ENCODE measurements at regions not wholly inside any gene's neighbourhood (a gene's known extent, or its start where the extent isn't known, plus 50 kb on each side); places are given as distances from the start of the nearest gene placed in this dataset.
A peak's percentile ranks its signal among the peaks of the same experiment; 100 is the strongest.

DNA sequence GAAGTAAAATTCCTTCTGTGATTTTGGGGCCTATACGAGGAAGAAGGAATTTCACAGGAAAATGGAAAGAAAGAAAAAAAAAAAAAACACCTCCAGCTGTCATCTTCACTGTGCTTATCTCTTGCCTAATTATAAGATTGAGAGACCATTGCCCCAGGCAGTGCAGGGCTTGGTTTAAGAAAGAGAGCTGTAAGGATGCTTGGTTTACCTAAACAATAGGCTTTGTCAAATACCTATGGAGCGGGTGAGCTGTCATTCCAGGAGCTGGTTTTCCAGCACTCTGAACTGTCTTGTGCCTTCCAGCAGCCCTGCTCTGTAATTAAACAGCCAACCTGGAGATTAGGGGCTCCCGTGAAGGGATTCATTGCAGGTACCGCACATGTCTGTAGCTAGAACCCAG, 137.8 kb downstream of the EDN3 start:
- Mint-ChIP-seq H3K9me3 (no peaks in the 10 kb centered on the region), H3K4me3 (no peak overlapping the region), H3K27ac (no peak overlapping the region), H3K27me3 (ENCODE audit: low read depth, poor library complexity) (peaks cover 17% of the 10 kb centered on the region), H3K4me1 (peaks cover 19% of the 10 kb centered on the region), H3K36me3 (ENCODE audit: low read depth) (no peaks in the 10 kb centered on the region)
- DNase-seq = no peak
- TF ChIP-seq, protein P1, sequence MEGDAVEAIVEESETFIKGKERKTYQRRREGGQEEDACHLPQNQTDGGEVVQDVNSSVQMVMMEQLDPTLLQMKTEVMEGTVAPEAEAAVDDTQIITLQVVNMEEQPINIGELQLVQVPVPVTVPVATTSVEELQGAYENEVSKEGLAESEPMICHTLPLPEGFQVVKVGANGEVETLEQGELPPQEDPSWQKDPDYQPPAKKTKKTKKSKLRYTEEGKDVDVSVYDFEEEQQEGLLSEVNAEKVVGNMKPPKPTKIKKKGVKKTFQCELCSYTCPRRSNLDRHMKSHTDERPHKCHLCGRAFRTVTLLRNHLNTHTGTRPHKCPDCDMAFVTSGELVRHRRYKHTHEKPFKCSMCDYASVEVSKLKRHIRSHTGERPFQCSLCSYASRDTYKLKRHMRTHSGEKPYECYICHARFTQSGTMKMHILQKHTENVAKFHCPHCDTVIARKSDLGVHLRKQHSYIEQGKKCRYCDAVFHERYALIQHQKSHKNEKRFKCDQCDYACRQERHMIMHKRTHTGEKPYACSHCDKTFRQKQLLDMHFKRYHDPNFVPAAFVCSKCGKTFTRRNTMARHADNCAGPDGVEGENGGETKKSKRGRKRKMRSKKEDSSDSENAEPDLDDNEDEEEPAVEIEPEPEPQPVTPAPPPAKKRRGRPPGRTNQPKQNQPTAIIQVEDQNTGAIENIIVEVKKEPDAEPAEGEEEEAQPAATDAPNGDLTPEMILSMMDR (IDR thresholded peaks at IDR 0.05) = no peak

DNA sequence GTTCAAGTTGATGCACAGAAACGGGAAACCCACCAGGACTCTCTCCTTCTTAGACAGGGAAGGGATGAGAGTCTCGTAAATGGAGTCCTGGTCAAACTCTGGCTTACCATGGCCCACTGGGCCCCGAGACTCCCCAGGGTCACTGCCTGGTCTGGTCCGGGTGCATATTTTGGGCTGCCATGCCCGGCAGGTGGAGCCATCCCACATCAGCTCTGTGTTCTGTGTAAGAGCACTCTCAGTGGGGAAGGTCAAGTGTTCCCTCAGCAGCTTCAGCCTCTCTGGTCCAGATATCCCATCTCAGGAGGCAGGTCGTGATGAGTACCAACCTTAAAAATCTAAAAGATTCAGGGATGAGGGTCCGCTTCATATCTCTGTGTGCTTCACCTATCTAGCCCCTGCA, 138.8 kb downstream of the EDN3 start:
- H3K36me3 Mint-ChIP-seq (ENCODE audit: low read depth) = no peaks in the 10 kb centered on the region
- H3K9me3 Mint-ChIP-seq = no peaks in the 10 kb centered on the region
- H3K4me3 Mint-ChIP-seq = no peak overlapping the region
- DNase-seq = no peak
- no peak overlapping the region for H3K27ac Mint-ChIP-seq
- peaks cover 19% of the 10 kb centered on the region for H3K4me1 Mint-ChIP-seq
- peaks cover 24% of the 10 kb centered on the region for H3K27me3 Mint-ChIP-seq (ENCODE audit: low read depth, poor library complexity)
- TF ChIP-seq, protein P1 (IDR thresholded peaks at IDR 0.05) = no peak

DNA sequence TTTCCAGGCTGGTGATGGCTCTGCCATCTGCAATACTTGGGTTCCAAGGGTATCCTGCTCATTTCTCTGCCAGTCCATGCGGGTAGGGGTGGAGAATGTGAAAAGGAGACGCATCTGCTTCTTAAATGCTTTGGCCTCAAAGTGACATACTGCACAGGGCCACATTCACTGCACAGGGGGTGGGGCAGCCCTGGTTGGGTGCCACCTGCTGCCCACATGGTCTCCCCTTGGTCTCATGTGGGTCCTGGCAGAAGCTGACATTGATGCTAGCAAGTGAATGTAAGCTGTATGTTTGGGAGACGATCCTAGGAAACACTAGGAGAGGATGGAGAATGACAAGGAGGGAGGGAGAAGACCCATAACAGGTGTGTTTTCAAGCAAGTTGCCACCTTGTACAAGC, 140.9 kb downstream of the EDN3 start:
- TF ChIP-seq, protein P1 (IDR thresholded peaks at IDR 0.05) = no peak
- Mint-ChIP-seq H3K27me3 (ENCODE audit: low read depth, poor library complexity) (peaks cover 37% of the 10 kb centered on the region), H3K36me3 (ENCODE audit: low read depth) (no peaks in the 10 kb centered on the region), H3K4me3 (no peak overlapping the region), H3K4me1 (peaks cover 19% of the 10 kb centered on the region), H3K27ac (peak overlapping the region; percentile 15), H3K9me3 (no peaks in the 10 kb centered on the region)
- DNase-seq = no peak

DNA sequence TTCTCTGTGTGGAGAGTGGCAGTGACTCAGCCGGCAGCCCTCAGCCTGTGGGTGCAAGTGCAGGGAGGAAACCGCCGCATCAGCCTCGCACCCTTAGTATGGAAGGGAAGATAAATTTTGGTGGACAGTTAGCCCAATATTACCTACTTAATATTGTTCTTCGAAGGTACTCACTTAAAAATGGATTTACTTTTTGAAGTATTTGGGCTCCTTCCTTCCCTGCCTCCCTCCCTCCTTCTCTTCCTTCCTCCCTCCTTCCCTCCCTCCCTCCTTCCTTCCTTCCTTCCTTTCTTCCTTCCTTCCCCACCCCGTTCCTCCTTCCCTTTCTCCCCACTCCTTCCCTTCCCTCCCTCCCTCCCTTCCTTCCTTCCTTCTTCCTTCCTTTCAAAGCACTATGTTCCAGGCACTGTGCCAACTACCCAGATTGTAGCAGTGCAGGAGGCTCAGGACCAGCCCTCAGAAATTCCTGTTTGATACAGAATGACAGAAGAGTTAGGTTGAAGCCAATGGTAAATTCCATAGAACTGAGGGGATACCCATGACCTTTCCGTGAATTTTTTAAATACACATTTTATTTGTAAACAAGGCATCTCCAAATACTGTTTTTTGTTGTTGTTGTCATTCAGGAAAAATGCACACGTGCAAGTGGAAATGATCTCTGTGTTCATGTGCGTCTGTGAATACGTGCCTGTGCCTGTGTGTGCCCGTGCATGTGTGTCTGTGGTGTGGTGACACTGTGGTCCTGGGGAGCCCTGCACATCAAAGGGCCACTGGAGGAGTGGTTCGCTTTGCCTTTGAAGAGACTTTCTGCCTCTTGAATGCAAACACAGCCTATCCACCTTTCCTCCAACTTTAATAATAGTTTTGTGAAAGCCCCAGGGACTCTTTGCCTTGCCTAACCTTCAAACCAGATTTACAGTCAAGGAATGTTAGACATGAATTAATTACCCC, 141.7 kb downstream of the EDN3 start:
- Mint-ChIP-seq H3K9me3 (no peaks in the 10 kb centered on the region), H3K4me1 (peaks cover 19% of the 10 kb centered on the region), H3K27me3 (ENCODE audit: low read depth, poor library complexity) (peaks cover 38% of the 10 kb centered on the region), H3K36me3 (ENCODE audit: low read depth) (no peaks in the 10 kb centered on the region), H3K4me3 (no peak overlapping the region), H3K27ac (no peak overlapping the region)
- TF ChIP-seq, protein P1 (IDR thresholded peaks at IDR 0.05) = no peak
- no peak for DNase-seq

DNA sequence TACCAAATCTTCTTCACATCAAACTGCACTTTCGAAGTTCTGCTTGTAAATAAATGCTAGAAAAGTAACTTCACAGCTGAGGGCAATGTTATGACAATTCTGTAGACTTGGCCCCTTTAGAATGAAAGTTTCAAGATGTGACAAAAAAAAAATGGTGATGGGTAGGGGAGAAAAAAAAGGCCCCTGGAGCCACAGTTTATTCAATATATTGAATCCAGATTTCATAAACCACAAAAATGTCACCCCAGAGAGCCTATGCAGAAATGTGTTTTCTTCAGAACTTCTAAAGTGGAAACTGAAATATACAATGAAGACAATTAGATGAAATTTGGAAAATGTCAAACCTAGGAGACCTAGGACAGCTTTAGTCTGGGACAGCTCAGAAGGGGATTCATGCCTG, 143.1 kb downstream of the EDN3 start:
- H3K27me3 Mint-ChIP-seq (ENCODE audit: low read depth, poor library complexity) = peaks cover 45% of the 10 kb centered on the region

More for the DNA sequence above, 143.1 kb downstream of the EDN3 start:
- Mint-ChIP-seq H3K4me3 (no peak overlapping the region), H3K36me3 (ENCODE audit: low read depth) (no peaks in the 10 kb centered on the region), H3K9me3 (no peaks in the 10 kb centered on the region), H3K27ac (no peak overlapping the region), H3K4me1 (peaks cover 8% of the 10 kb centered on the region)
- DNase-seq = no peak
- TF ChIP-seq, protein P1 (IDR thresholded peaks at IDR 0.05) = no peak
